GM12878 (cell line): ENCODE measurements at regions not wholly inside any gene's neighbourhood (a gene's known extent, or its start where the extent isn't known, plus 50 kb on each side); places are given as distances from the start of the nearest gene placed in this dataset.
A peak's percentile ranks its signal among the peaks of the same experiment; 100 is the strongest.
"Not testable (repeated sequence)": the region's sequence is repeated elsewhere in the genome, so short reads cannot be mapped to it uniquely, and the experiment has no call there.

ENCODE experiments used
- ATAC-seq: fragments of 200-7000 bp; cut with Tn5 transposase; 3 replicates; pipeline ENCODE4 v1.9.1; 2020; ENCODE audit warnings: mild to moderate bottlenecking, moderate library complexity
- BruUV-seq: library from RNA; stranded (reverse); fragments of 400-500 nt; replicated peaks from 2 replicates; lab custom pipeline; 2021; lab: Mats Ljungman, UMichigan
- CTCF ChIA-PET: fragments of 300-600 bp; sonication (Branson Sonifier 250); formaldehyde crosslinking; extraction: SDS; loops from one replicate; lab custom pipeline; 2021; ENCODE audit warnings: inconsistent platforms; lab: Yijun Ruan, JAX
- POLR2A ChIA-PET: fragments of 350-600 bp; formaldehyde crosslinking; extraction: SDS; loops from one replicate; lab custom pipeline; 2021; ENCODE audit warnings: inconsistent platforms; lab: Charles Lee
- RAD21 ChIA-PET: fragments of 300-600 bp; sonication (Branson Sonifier 250); formaldehyde crosslinking; loops from one replicate; lab custom pipeline; 2023; ENCODE audit warnings: antibody characterized with exemption; ENCODE audit not compliant: unreplicated experiment; lab: Charles Lee
- SMC1A ChIA-PET: fragments of 300-600 bp; sonication (Branson Sonifier 250); formaldehyde crosslinking; loops from one replicate; lab custom pipeline; 2023; ENCODE audit not compliant: unreplicated experiment, uncharacterized antibody; lab: Charles Lee
- DNase-seq: peaks from one replicate; pipeline ENCODE4 v3.0.0-alpha.2; 2011; ENCODE audit warnings: low read depth, low spot score
- FAIRE-seq: peaks from 3 replicates; lab custom pipeline; 2011; peaks lifted over from hg19 to GRCh38; lab: Jason Lieb, UNC
- H2AFZ ChIP-seq: 2 replicates; pipeline ENCODE4 v1.6.0; 2011; ENCODE audit warnings: low read depth, low read length, control low read depth; ENCODE audit not compliant: control insufficient read depth
- H3K27ac ChIP-seq: 2 replicates; pipeline ENCODE4 v1.5.1; 2011; ENCODE audit warnings: control low read depth; ENCODE audit not compliant: control insufficient read depth, insufficient read depth
- H3K27me3 ChIP-seq, 2 experiments: replicated peaks in 1 of 2; 2 replicates each; pipeline versions ENCODE4 v1.6.0 to v1.6.1; 2011; ENCODE audit warnings: low read length in 1 of 2; ENCODE audit not compliant: control insufficient read depth in 2 of 2, insufficient read depth in 2 of 2
- H3K36me3 ChIP-seq, 2 experiments: 2 replicates each; pipeline ENCODE4 v1.5.1; 2011; ENCODE audit warnings: low read length in 1 of 2; ENCODE audit not compliant: control insufficient read depth in 2 of 2, insufficient read depth in 2 of 2
- H3K4me1 ChIP-seq: 2 replicates; pipeline ENCODE4 v1.6.1; 2011; ENCODE audit warnings: mild to moderate bottlenecking, low read length, moderate library complexity, mixed read lengths; ENCODE audit not compliant: control insufficient read depth, insufficient read depth
- H3K4me2 ChIP-seq: 2 replicates; pipeline ENCODE4 v1.6.0; 2011; ENCODE audit warnings: control low read depth; ENCODE audit not compliant: control insufficient read depth, insufficient read depth
- H3K4me3 ChIP-seq: fragments of 200-600 bp; sonication (generic); 2 replicates; pipeline ENCODE4 v1.5.1; 2016
- H3K79me2 ChIP-seq: 2 replicates; pipeline ENCODE4 v1.6.0; 2011; ENCODE audit warnings: low read length; ENCODE audit not compliant: control insufficient read depth, insufficient read depth
- H3K9ac ChIP-seq: 2 replicates; pipeline ENCODE4 v1.8.0; 2011; ENCODE audit warnings: low read length, control low read depth, mixed read lengths; ENCODE audit not compliant: control insufficient read depth, insufficient read depth
- H3K9me3 ChIP-seq: replicated peaks from 3 replicates; pipeline ENCODE4 v1.5.1; 2011; ENCODE audit warnings: mild to moderate bottlenecking, low read length; ENCODE audit not compliant: control insufficient read depth, insufficient read depth
- H4K20me1 ChIP-seq: 2 replicates; pipeline ENCODE4 v1.6.0; 2011; ENCODE audit not compliant: control insufficient read depth, insufficient read depth
- WGBS: methylation state at CpG from one replicate; pipeline ENCODE4 v1.1.6; 2016; ENCODE audit warnings: low lambda C conversion rate; ENCODE audit not compliant: insufficient replicate concordance, insufficient coverage; ENCODE audit errors: missing lambda C conversion rate; 5-methylcytosine and 5-hydroxymethylcytosine counted together
- in situ Hi-C: fragments of 300-500 bp; cut with MboI; formaldehyde crosslinking; loops from 9 replicates; pipeline ENCODE4 v1.14.3; 2018; ENCODE audit warnings: mixed read lengths
- intact Hi-C: fragments of 100-400 bp; cut with micrococcal nuclease; formaldehyde crosslinking; loops from one replicate; pipeline ENCODE4 v1.14.2; 2022; ENCODE audit not compliant: unreplicated experiment

- H3K4me3 ChIP-seq, H3K9ac ChIP-seq, H3K4me1 ChIP-seq, H3K9me3 ChIP-seq, RAD21 ChIA-PET, H3K4me2 ChIP-seq, CTCF ChIA-PET, H3K27me3 ChIP-seq, H3K36me3 ChIP-seq, intact Hi-C loops, H3K79me2 ChIP-seq, H2AFZ ChIP-seq, in situ Hi-C loops, H3K27ac ChIP-seq, SMC1A ChIA-PET, POLR2A ChIA-PET, H4K20me1 ChIP-seq, DNase-seq, FAIRE-seq, BruUV-seq: not testable (repeated sequence)
- ATAC-seq: peak; percentile 93
- no CpG with 5 or more reads among the region's 3 CpGs for WGBS
Observed at GRCh38 chr21:6027497-6027896, 4493.9 kb upstream of the TPTE start.

DNA sequence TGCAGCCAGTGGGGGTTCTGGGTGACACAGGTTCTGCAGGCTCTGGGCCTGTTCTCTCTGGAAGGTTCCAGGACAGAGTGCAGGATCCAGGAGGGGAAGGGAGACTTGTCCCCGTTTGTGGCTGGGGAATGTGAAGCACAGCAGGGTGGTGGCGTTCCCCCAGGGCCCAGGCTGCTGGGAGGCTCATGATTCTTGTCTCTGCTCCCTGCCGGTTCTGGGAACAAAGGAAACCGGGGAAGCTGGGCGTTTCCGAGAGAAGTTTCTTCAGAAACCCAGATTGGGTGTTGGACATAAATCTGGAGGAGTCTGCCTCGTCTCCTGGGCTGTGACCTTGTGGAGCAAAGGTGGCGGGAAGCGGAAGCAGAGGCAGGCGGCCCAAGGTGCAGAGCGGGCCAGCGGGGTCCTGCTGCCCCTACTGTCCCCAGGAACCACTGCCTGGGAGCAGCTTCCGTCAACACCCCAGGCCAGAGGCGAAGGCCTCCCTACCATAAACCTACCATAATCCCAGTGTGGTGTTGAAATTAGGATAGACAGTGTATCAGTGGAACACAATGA is 4487.2 kb upstream of the TPTE start:
- H3K4me1 ChIP-seq, H3K79me2 ChIP-seq, H3K9ac ChIP-seq, FAIRE-seq, H4K20me1 ChIP-seq, RAD21 ChIA-PET, SMC1A ChIA-PET, H3K27me3 ChIP-seq, intact Hi-C loops, POLR2A ChIA-PET, H3K4me3 ChIP-seq, CTCF ChIA-PET, in situ Hi-C loops, ATAC-seq, H3K27ac ChIP-seq, H3K9me3 ChIP-seq, H3K36me3 ChIP-seq, DNase-seq, H2AFZ ChIP-seq, H3K4me2 ChIP-seq, BruUV-seq: not testable (repeated sequence)
- WGBS: no CpG with 5 or more reads among the region's 14 CpGs

GRCh38 chr21:6034820-6035473 is 4486.4 kb upstream of the TPTE start:
- ATAC-seq: peak; percentile 89
- no CpG with 5 or more reads among the region's 15 CpGs for WGBS
- H3K36me3 ChIP-seq, POLR2A ChIA-PET, H3K9ac ChIP-seq, H2AFZ ChIP-seq, SMC1A ChIA-PET, DNase-seq, in situ Hi-C loops, H3K79me2 ChIP-seq, H3K4me3 ChIP-seq, H3K27me3 ChIP-seq, intact Hi-C loops, H3K4me2 ChIP-seq, CTCF ChIA-PET, BruUV-seq, H3K4me1 ChIP-seq, H4K20me1 ChIP-seq, FAIRE-seq, H3K27ac ChIP-seq, H3K9me3 ChIP-seq, RAD21 ChIA-PET: not testable (repeated sequence)

GRCh38 chr21:6035474-6036155 is 4485.8 kb upstream of the TPTE start:
- DNase-seq, POLR2A ChIA-PET, H3K27ac ChIP-seq, in situ Hi-C loops, ATAC-seq, H3K9ac ChIP-seq, BruUV-seq, RAD21 ChIA-PET, H3K79me2 ChIP-seq, H4K20me1 ChIP-seq, H3K27me3 ChIP-seq, H3K4me3 ChIP-seq, H3K4me1 ChIP-seq, CTCF ChIA-PET, SMC1A ChIA-PET, FAIRE-seq, H3K36me3 ChIP-seq, H3K9me3 ChIP-seq, H3K4me2 ChIP-seq, H2AFZ ChIP-seq, intact Hi-C loops: not testable (repeated sequence)
- WGBS: no CpG with 5 or more reads among the region's 22 CpGs
